Fibroblast of lung (primary cell): ENCODE measurements at regions not wholly inside any gene's neighbourhood (a gene's known extent, or its start where the extent isn't known, plus 50 kb on each side); places are given as distances from the start of the nearest gene placed in this dataset.

Experiments
- DNase-seq, 2 donors: peaks; one replicate each; pipeline versions ENCODE4 v3.0.0 to v3.0.0-alpha.2; 2010; ENCODE audit warnings: low read depth in 2 of 2
- H2AFZ ChIP-seq: 2 replicates; pipeline ENCODE4 v1.5.1; 2012; ENCODE audit warnings: low read length, control low read depth, inconsistent platforms
- H3K27ac ChIP-seq: 2 replicates; pipeline ENCODE4 v1.5.1; 2011; ENCODE audit warnings: low read length, control low read depth; ENCODE audit not compliant: insufficient read depth
- H3K27me3 ChIP-seq: 2 replicates; pipeline ENCODE4 v1.5.1; 2011; ENCODE audit warnings: mild to moderate bottlenecking, low read length; ENCODE audit not compliant: control insufficient read depth, insufficient read depth
- H3K36me3 ChIP-seq: 2 replicates; pipeline ENCODE4 v1.5.1; 2011; ENCODE audit warnings: low read length; ENCODE audit not compliant: control insufficient read depth, insufficient read depth
- H3K4me1 ChIP-seq: 2 replicates; pipeline ENCODE4 v1.5.1; 2011; ENCODE audit warnings: low read length; ENCODE audit not compliant: control insufficient read depth, insufficient read depth; ENCODE audit errors: extremely low read depth
- H3K4me2 ChIP-seq: 2 replicates; pipeline ENCODE4 v1.5.1; 2011; ENCODE audit warnings: low read length, control low read depth; ENCODE audit not compliant: insufficient read depth; ENCODE audit errors: extremely low read depth
- H3K4me3 ChIP-seq, 4 experiments: fragments of 200-600 bp in 1 of 4; sonication (generic) in 1 of 4; replicated peaks in 1 of 4; 2 replicates each; pipeline ENCODE4 v1.5.1; 2011 to 2016; ENCODE audit warnings: low read length in 4 of 4, low read depth in 3 of 4, mild to moderate bottlenecking in 3 of 4, control low read depth in 2 of 4, inconsistent platforms in 1 of 4, mixed read lengths in 1 of 4; ENCODE audit not compliant: insufficient read depth in 1 of 4; ENCODE audit errors: control extremely low read depth in 1 of 4
- H3K79me2 ChIP-seq: 2 replicates; pipeline ENCODE4 v1.5.1; 2012; ENCODE audit warnings: mild to moderate bottlenecking, low read length, inconsistent platforms; ENCODE audit not compliant: control insufficient read depth, insufficient read depth
- H3K9ac ChIP-seq: 2 replicates; pipeline ENCODE4 v1.5.1; 2011; ENCODE audit warnings: mild to moderate bottlenecking, low read length, control low read depth; ENCODE audit not compliant: insufficient read depth
- H3K9me3 ChIP-seq: 2 replicates; pipeline ENCODE4 v1.5.1; 2012; ENCODE audit warnings: low read depth, low read length; ENCODE audit not compliant: control insufficient read depth, insufficient read depth
- H4K20me1 ChIP-seq: 2 replicates; pipeline ENCODE4 v1.5.1; 2011; ENCODE audit warnings: low read length; ENCODE audit not compliant: control insufficient read depth, insufficient read depth; ENCODE audit errors: extremely low read depth
- EZH2 ChIP-seq: IDR thresholded peaks from 2 replicates; pipeline ENCODE4 v1.5.1; 2012; ENCODE audit warnings: low read length, control low read depth, mild to moderate bottlenecking; ENCODE audit errors: missing control alignments
- TF ChIP-seq, protein P1 (sequence below), 2 donors: IDR thresholded peaks in 1 of 2; conservative IDR thresholded peaks in 1 of 2; 1 replicate in 1 of 2; 2 replicates in 1 of 2; pipeline ENCODE4 v1.5.1; 2011 to 2012; ENCODE audit warnings: low read length in 2 of 2, control low read depth in 1 of 2, inconsistent platforms in 1 of 2, low read depth in 1 of 2, mild to moderate bottlenecking in 1 of 2

DNA sequence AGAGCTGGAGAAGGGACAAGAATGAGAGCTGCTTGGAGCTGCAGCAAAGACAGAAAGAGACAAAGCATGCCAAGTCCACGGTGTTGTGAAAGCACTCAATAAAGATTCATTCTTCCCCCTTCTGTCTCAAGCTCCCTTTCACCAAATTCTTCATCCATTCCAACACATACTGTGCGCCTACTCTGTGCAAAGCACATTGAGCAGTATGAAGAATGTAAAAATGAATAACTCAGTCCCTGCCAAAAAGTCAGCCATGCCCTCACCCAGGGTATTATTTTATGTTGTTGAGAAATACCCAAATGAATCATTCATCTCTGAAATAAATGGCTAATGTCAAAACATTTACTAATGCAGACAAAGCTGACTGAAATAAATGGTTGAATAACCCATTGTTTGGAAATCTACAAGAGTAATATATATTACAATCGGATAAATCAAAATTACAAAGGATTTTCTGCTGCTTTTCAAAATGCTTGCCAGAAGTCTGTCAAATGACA is 282.9 kb upstream of the IRX5 start:
- Histone ChIP-seq H4K20me1 (no peaks in the 10 kb centered on the region), H3K4me3 (no peak overlapping the region), H3K9me3 (no peaks in the 10 kb centered on the region), H3K9ac (no peak overlapping the region), H3K4me1 (no peaks in the 10 kb centered on the region), H3K27me3 (no peaks in the 10 kb centered on the region), H3K79me2 (no peaks in the 10 kb centered on the region), H3K4me2 (no peak overlapping the region), H3K27ac (no peak overlapping the region), H3K36me3 (no peaks in the 10 kb centered on the region), H2AFZ (no peak overlapping the region)
- TF ChIP-seq EZH2, result no peak
- TF ChIP-seq, protein P1, sequence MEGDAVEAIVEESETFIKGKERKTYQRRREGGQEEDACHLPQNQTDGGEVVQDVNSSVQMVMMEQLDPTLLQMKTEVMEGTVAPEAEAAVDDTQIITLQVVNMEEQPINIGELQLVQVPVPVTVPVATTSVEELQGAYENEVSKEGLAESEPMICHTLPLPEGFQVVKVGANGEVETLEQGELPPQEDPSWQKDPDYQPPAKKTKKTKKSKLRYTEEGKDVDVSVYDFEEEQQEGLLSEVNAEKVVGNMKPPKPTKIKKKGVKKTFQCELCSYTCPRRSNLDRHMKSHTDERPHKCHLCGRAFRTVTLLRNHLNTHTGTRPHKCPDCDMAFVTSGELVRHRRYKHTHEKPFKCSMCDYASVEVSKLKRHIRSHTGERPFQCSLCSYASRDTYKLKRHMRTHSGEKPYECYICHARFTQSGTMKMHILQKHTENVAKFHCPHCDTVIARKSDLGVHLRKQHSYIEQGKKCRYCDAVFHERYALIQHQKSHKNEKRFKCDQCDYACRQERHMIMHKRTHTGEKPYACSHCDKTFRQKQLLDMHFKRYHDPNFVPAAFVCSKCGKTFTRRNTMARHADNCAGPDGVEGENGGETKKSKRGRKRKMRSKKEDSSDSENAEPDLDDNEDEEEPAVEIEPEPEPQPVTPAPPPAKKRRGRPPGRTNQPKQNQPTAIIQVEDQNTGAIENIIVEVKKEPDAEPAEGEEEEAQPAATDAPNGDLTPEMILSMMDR (conservative IDR thresholded peaks at IDR 0.05 in 1 of 2, IDR thresholded peaks at IDR 0.05 in 1 of 2; ENCODE audit: low read depth in 1 of 2, low read length in 2 of 2), result no peak
- peak in 1 of 2 donors; percentile 76 for DNase-seq

DNA sequence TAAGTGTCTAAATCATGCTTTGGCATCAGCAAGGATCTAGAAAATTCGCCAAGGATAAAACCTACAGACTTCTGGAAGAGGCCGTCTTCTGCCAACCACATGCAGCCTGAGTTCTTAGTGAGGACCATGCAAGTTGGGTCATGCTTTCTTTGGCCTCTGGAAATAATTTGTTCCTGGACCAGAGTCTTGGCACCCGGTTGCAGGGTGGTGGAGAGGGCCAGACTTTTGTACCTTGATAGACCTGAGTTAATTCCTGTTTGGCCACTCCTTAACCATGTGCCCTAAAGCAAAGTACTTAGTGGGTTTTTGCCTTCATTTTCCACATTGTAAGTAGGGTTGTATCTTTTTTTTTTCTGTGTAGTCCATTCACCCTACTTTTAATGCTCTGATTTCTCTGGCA is 283.4 kb upstream of the IRX5 start:
- Histone ChIP-seq H2AFZ (no peak overlapping the region), H3K4me2 (no peak overlapping the region)
- no peak for DNase-seq

DNA sequence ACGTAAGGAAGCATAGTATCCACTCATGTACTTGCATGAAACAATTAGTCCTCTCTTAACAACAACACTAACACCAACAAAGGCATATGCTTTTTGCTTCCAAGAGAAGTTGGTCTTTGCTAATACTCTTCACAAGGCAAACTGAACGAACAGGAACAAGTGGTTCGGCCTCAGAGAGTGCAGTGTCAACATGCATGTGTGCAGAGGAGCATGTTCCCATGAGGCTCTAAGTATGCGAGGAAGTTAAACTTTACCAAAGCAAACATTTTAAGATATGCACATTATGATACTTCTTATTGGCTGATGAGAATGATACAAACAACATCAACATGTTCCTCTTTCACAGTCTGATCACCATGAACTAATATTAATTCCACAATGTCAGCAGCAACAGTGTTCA is 285.3 kb upstream of the IRX5 start:
- TF ChIP-seq, protein P1 (conservative IDR thresholded peaks at IDR 0.05 in 1 of 2, IDR thresholded peaks at IDR 0.05 in 1 of 2; ENCODE audit: low read depth in 1 of 2, low read length in 2 of 2), result no peak
- no peak for TF ChIP-seq EZH2
- Histone ChIP-seq H3K4me3 (no peak overlapping the region), H4K20me1 (no peaks in the 10 kb centered on the region), H3K9ac (no peak overlapping the region), H2AFZ (no peak overlapping the region), H3K9me3 (no peaks in the 10 kb centered on the region), H3K79me2 (no peaks in the 10 kb centered on the region), H3K27ac (no peak overlapping the region), H3K27me3 (no peaks in the 10 kb centered on the region), H3K4me1 (no peaks in the 10 kb centered on the region), H3K4me2 (no peak overlapping the region), H3K36me3 (no peaks in the 10 kb centered on the region)
- no peak for DNase-seq

More for the DNA sequence above, 283.4 kb upstream of the IRX5 start:
- H3K27me3 ChIP-seq, result no peaks in the 10 kb centered on the region
- H3K9me3 ChIP-seq, result no peaks in the 10 kb centered on the region
- no peaks in the 10 kb centered on the region for H3K4me1 ChIP-seq
- H3K79me2 ChIP-seq, result no peaks in the 10 kb centered on the region
- H3K36me3 ChIP-seq, result no peaks in the 10 kb centered on the region
- TF ChIP-seq, protein P1 (conservative IDR thresholded peaks at IDR 0.05 in 1 of 2, IDR thresholded peaks at IDR 0.05 in 1 of 2; ENCODE audit: low read depth in 1 of 2, low read length in 2 of 2), result no peak
- TF ChIP-seq EZH2, result no peak
- H3K4me3 ChIP-seq, result no peak overlapping the region
- no peak overlapping the region for H3K27ac ChIP-seq
- H3K9ac ChIP-seq, result no peak overlapping the region
- H4K20me1 ChIP-seq, result no peaks in the 10 kb centered on the region
